HG03045 (cell line): ENCODE measurements at regions not wholly inside any gene's neighbourhood (a gene's known extent, or its start where the extent isn't known, plus 50 kb on each side); places are given as distances from the start of the nearest gene placed in this dataset.

Experiments used
- ATAC-seq: cut with Tn5 transposase; IDR thresholded peaks from one replicate; pipeline ENCODE4 v1.9.1; 2021; ENCODE audit warnings: mild to moderate bottlenecking, moderate library complexity; ENCODE audit not compliant: unreplicated experiment

- ATAC-seq: no peak
Observed at GRCh38 chr3:159635047-159635641, 353.5 kb upstream of the IL12A start.

- no peak for ATAC-seq
Observed at GRCh38 chr3:159637883-159638542, 350.6 kb upstream of the IL12A start.

- no peak for ATAC-seq
Observed at GRCh38 chr3:159640225-159640624, 348.4 kb upstream of the IL12A start.

- no peak for ATAC-seq
Observed at GRCh38 chr3:159643406-159643805, 345.2 kb upstream of the IL12A start.

GRCh38 chr3:159645874-159646273, 342.8 kb upstream of the IL12A start:
- ATAC-seq: no peak

- ATAC-seq: no peak
Observed at GRCh38 chr3:159649951-159650350, 338.7 kb upstream of the IL12A start.

GRCh38 chr3:159650726-159651125, 337.9 kb upstream of the IL12A start:
- ATAC-seq: no peak

GRCh38 chr3:159652452-159652851, 336.2 kb upstream of the IL12A start:
- ATAC-seq: no peak

- ATAC-seq: no peak
Observed at GRCh38 chr3:159654183-159655134, 334.2 kb upstream of the IL12A start.

- ATAC-seq: no peak
Observed at GRCh38 chr3:159655202-159655601, 333.4 kb upstream of the IL12A start.

GRCh38 chr3:159657176-159657575, 331.5 kb upstream of the IL12A start:
- no peak for ATAC-seq

- ATAC-seq: no peak
Observed at GRCh38 chr3:159657629-159658028, 331.0 kb upstream of the IL12A start.

GRCh38 chr3:159660326-159660725, 328.3 kb upstream of the IL12A start:
- no peak for ATAC-seq

- no peak for ATAC-seq
Observed at GRCh38 chr3:159660901-159661300, 327.7 kb upstream of the IL12A start.

GRCh38 chr3:159662549-159662948, 326.1 kb upstream of the IL12A start:
- no peak for ATAC-seq

- no peak for ATAC-seq
Observed at GRCh38 chr3:159664006-159664405, 324.6 kb upstream of the IL12A start.

- no peak for ATAC-seq
Observed at GRCh38 chr3:159664653-159665052, 324.0 kb upstream of the IL12A start.

- no peak for ATAC-seq
Observed at GRCh38 chr3:159667261-159667660, 321.4 kb upstream of the IL12A start.

GRCh38 chr3:159668461-159668860, 320.2 kb upstream of the IL12A start:
- ATAC-seq: no peak

GRCh38 chr3:159668990-159669476, 319.6 kb upstream of the IL12A start:
- ATAC-seq: no peak

- no peak for ATAC-seq
Observed at GRCh38 chr3:159669766-159670165, 318.9 kb upstream of the IL12A start.
